MV-4-11 (cell line): ENCODE measurements at regions not wholly inside any gene's neighbourhood (a gene's known extent, or its start where the extent isn't known, plus 50 kb on each side); places are given as distances from the start of the nearest gene placed in this dataset.

Source experiments
- DNase-seq: peaks from one replicate; lab custom pipeline; 2025; lab: John Stamatoyannopoulos, UW

DNA sequence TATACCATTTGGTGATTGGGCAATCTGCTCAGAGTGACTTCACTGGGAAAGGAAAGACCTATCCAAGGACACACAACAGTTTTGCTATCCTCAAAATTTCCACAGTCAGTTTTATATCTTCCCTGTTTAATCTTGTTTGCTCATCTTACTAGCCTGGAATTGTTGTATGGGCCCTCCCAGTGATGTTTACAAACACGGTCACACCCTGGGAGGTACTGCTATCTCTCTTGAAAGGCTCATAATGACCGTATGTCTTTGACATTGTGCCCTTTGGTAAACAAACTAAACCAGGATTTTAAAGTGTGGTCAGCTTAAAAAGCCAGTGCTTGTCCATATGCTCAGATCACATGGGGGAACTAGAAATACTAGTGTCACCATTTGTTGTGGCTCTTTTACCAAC is 277.0 kb downstream of the CDH2 start:
- DNase-seq: no peak

- no peak for DNase-seq
Measured at GRCh38 chr18:27894746-27895145, 282.2 kb downstream of the CDH2 start.

GRCh38 chr18:27887711-27888495 is 289.0 kb downstream of the CDH2 start:
- DNase-seq: no peak

DNA sequence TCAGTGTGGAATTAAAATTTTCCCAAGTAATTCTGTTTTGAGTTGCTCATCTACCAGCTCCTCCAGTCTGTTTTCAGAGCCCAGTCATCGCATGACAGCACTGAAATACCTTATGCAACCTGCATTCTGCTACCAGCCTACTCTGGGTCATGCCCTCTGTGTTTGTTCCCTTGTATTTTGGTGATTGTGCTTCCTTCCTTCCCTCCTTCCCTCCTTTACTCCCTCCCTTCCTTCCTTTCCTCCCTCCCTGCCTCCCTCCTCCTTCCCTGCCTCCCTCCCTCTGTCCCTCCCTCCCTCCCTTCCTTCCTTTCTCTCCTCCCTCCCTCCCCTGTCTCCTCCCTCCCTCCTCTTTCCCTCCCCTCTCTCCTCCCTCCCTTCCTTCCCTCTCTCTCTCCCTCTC is 289.6 kb downstream of the CDH2 start:
- DNase-seq: no peak

GRCh38 chr18:27879540-27879939 is 297.4 kb downstream of the CDH2 start:
- no peak for DNase-seq

DNA sequence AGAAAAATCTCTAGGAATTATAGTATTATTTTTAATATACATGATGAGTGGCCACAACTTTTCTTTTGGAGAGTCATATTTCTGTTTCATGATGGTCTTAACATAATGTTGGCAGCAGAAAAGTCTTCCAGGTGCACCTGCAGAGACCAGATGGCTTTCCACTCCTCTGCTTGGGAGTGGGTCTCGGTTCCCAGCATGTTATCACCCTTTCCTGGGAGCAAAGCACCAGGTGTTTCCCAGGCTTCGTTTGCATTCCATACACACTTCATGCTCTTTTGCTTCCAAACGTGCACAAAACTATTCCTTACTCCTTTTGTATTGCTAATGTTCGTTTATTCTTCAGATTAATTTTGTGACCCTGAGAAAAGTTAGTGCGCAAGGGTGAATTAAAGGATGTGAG is 305.2 kb downstream of the CDH2 start:
- no peak for DNase-seq

DNA sequence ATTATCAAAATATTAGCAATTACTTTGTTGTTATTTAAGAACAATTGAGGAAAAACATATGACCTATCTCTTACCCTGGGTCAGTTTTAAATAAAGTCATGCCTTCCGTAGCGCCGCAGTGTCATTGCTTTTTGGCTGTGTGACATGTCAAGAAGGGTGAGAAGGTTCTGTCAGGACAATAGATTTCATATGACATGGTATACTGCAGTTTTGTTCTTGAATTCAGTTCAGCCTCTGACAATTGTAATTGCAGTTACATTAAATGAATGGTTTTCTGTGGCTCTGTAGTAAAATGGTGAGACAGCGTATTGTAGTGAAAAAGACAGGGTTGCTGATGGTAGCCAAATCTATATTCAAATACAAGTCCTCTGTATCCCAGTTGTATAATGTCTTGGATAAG is 307.2 kb downstream of the CDH2 start:
- DNase-seq: no peak

DNA sequence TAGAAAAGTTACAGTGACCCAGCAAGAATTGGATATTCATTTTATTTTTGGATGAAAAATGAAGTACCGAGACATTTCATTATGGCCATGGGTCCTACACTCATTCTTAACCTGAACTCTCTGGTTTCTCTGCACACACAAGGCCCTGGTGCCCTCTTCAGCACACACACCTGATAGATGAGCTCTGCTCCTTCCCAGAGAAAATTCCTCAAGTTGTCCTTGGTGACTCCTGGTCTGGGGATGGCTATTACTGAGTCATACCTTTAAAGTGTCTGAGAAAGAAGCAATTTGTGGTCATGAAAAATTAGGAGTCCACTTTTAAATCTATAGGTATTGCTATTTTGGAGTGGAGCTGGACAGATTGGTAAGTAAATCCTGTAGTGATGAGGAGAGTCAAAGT is 311.5 kb downstream of the CDH2 start:
- no peak for DNase-seq

- no peak for DNase-seq
Measured at GRCh38 chr18:27863780-27864430, 313.0 kb downstream of the CDH2 start.

GRCh38 chr18:27862041-27862682 is 314.8 kb downstream of the CDH2 start:
- DNase-seq: no peak

- no peak for DNase-seq
Measured at GRCh38 chr18:27861539-27861938, 315.4 kb downstream of the CDH2 start.

DNA sequence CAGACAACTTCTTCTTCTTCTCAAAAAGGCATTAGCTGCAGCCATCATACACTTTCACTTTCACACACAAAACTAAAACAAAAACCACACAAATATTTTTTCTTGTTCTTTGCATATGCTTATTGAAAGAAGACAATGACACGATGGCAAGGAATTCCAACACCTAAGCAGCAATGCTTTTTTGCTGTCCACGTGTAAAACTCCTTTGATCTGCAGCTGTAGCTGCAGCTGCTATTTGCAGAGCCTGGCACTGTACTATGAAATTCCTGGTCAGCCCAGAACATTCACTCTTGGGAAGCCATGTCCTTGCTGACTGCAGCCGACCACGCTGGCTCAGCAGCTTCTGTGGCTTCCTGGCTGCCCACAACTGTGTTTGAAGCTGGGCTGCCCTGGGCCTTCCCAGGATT is 316.2 kb downstream of the CDH2 start:
- peak; percentile 54 for DNase-seq

GRCh38 chr18:27860011-27860410 is 316.9 kb downstream of the CDH2 start:
- DNase-seq: no peak

DNA sequence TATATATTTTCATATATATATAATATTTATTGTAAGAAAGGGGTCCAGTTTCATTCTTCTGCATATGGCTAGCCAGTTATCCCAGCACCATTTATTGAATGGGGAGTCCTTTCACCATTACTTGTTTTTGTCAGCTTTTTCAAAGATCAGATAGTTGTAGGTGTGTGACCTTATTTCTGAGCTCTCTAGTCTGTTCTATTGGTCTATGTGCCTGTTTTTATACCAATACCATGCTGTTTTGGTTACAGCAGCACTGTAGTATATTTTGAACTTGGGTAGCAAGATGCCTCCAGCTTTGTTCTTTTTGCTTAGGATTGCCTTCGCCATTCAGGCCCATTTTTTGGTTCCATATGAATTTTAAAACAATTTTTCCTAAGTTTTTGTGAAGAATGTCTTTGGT is 320.1 kb downstream of the CDH2 start:
- no peak for DNase-seq

GRCh38 chr18:27855486-27855885 is 321.4 kb downstream of the CDH2 start:
- no peak for DNase-seq

DNA sequence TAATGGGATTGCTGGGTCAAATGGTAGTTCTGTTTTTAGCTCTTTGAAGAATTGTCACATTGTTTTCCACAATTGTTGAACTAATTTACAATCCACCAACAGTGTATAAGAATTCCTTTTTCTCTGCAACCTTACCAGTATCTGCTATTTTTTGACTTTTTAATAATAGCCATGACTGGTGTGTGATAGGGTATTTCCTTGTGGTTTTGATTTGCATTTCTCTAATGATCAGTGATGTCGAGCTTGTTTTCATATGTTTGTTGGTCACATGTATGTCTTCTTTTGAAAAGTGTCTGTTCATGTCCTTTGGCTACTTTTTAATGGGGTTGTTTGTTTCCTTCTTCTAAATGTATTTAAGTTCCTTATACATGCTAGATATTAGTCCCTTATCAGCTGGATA is 322.3 kb downstream of the CDH2 start:
- DNase-seq: no peak

DNA sequence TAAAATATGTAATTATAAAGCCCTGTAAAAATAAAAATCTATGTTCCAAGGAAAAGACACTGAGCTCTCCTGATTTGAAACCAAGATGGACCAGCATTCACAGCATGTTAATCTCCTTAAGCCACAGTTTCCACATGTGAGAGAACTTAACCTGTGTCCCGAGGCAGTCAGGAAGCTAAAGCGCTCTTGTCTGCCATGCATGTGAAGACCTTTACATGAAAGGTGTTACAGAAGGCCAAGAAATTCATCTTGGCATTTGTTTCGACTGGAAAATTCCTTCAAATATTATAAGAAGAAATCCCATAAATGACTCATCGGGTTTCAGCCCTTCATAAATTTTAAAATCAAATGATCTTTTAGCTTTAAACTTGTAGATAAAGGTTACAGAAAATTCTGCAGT is 328.6 kb downstream of the CDH2 start:
- no peak for DNase-seq

GRCh38 chr18:27847412-27847811 is 329.5 kb downstream of the CDH2 start:
- no peak for DNase-seq

GRCh38 chr18:27845897-27846296 is 331.0 kb downstream of the CDH2 start:
- DNase-seq: peak; percentile 23

- no peak for DNase-seq
Measured at GRCh38 chr18:27843783-27844777, 332.9 kb downstream of the CDH2 start.

- no peak for DNase-seq
Measured at GRCh38 chr18:27839141-27839540, 337.8 kb downstream of the CDH2 start.

DNA sequence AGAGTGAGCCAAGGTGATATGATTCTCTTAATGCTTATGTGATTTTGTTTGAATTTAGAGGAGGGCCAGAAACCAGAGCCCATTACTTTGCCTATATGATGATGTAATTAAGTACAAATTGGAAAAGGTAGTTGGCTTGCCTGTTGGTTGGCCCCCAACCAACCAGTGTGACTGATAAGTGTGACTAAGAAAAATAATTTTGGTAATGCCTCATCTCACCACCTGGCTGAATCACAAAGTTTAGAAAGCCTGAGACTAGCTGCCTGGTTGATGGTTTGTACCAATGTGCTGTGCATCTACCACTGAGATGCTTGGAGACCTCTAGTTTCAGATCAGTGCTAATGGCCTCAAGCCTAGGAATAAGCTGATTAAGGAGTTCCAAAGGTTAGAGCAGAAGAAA is 338.7 kb downstream of the CDH2 start:
- no peak for DNase-seq
